ENCODE measurements at regions not wholly inside any gene's neighbourhood (a gene's known extent, or its start where the extent isn't known, plus 50 kb on each side); places are given as distances from the start of the nearest gene placed in this dataset.

DNA sequence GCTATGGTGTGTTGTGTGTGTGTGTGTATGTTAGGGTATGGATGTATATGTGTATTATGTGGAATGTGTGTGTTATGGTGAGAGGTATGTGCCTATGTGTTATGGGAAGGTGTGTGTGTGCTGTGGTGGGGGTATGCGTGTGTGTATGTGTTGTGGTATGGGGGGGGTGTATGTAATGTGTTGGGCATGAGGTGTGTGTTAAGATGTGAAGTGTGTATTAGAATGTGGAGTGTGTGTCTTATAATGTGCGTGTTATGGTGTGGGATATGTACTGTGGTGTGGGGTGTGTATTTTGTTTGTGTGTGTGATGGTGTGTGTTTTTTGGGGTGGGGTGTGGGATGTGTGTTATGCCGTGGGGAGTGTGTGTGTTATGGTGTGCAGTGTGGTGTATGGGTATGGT lies 242.5 kb downstream of the RHOU start:
- no peak overlapping the region for H3K4me3 ChIP-seq
- H3K9me3 ChIP-seq = no peaks in the 10 kb centered on the region
- no peaks in the 10 kb centered on the region for H3K36me3 ChIP-seq
- DNase-seq (no peak), ATAC-seq (no peak)
- intact Hi-C loops (cut with DNase I) = no loop called here
- TF ChIP-seq, protein P1, sequence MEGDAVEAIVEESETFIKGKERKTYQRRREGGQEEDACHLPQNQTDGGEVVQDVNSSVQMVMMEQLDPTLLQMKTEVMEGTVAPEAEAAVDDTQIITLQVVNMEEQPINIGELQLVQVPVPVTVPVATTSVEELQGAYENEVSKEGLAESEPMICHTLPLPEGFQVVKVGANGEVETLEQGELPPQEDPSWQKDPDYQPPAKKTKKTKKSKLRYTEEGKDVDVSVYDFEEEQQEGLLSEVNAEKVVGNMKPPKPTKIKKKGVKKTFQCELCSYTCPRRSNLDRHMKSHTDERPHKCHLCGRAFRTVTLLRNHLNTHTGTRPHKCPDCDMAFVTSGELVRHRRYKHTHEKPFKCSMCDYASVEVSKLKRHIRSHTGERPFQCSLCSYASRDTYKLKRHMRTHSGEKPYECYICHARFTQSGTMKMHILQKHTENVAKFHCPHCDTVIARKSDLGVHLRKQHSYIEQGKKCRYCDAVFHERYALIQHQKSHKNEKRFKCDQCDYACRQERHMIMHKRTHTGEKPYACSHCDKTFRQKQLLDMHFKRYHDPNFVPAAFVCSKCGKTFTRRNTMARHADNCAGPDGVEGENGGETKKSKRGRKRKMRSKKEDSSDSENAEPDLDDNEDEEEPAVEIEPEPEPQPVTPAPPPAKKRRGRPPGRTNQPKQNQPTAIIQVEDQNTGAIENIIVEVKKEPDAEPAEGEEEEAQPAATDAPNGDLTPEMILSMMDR (IDR thresholded peaks at IDR 0.05) = no peak
- no peaks in the 10 kb centered on the region for H3K27me3 ChIP-seq (ENCODE audit: low read depth)
- no peak overlapping the region for H3K27ac ChIP-seq
- peaks cover 15% of the 10 kb centered on the region for H3K4me1 ChIP-seq

DNA sequence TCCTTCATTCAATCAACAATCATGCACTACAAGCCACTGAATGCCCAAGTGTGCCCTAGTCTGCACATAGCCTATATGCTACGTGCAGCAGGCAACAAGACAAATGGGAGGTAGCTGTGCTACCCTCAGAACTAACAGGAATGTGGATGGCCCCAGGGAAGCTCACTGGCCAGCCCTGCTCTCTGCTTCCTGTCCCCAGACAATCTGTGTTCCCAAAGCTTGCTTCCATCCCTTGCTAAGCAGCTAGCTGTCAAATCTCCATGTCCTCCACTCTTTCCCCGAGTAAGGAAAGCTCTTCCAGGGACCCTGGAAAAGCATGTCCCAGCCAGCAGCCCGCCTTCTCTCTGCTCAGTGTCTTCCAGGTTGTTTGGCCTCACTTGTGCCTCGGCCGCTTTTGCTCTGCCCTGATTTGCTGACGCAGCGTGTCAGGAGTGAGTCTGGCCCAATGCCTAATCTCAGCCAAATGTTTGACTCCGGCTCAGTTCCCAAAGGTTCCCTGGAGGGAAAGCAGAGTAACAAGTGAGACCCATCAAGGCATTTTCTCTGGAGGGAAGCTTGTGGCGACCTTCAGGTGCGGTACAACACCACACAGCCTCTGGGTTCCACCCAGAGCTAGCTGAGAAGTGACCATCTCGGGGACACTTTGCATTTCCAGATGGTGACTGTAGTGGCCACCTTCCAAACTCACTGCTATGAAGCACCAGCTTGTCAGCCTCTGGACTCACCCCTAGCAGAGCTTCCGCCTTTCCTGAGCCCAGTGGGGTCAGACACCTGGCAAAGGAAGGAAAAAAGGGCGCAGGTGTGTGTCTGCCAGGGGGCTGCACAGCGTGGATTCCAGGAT lies 243.4 kb downstream of the RHOU start:
- TF ChIP-seq, protein P1 (IDR thresholded peaks at IDR 0.05) = no peak
- H3K4me3 ChIP-seq = no peak overlapping the region
- ATAC-seq (peak; percentile 37 to 57), DNase-seq (no peak)
- no peaks in the 10 kb centered on the region for H3K9me3 ChIP-seq
- no peak overlapping the region for H3K27ac ChIP-seq
- intact Hi-C loops (cut with DNase I) = no loop called here
- H3K36me3 ChIP-seq = no peaks in the 10 kb centered on the region
- H3K4me1 ChIP-seq = peaks cover 15% of the 10 kb centered on the region
- H3K27me3 ChIP-seq (ENCODE audit: low read depth) = no peaks in the 10 kb centered on the region

DNA sequence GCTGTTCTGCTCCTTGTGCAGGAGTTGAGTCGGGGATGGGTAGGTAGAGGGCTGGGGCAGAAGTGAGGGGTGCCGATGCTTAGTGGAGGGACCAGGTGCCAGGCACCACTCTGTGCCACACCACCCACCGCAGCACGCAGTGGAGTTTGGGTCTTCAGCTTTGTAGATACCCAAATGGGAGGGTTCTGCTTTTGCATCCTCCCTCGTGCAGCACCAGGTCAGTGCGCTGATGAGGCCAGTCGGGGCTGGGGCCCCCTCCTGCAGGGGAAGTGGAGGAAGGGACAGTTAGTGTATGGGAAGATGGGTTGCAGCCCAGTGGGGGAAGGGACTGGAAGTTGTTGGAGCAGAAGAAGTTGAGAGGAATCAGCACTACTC lies 244.0 kb downstream of the RHOU start:
- H3K27ac ChIP-seq = no peak overlapping the region
- ATAC-seq = no peak

DNA sequence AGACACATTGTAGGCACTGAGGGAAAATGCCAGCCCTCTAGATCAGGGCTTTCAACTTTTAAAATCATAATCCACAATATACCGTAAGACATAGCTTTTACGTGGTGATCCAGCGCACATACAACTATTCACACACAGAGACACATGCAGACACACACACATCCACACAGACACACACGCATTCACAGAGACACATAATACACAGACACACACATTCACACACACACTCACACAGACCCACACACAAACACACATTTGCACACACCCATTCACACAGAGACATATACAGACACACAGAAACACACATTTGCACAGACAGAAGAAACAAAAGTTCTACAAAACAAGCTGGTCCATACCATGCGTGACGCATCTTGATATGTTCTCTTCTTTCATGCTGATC lies 244.5 kb downstream of the RHOU start:
- Histone ChIP-seq H3K9me3 (no peaks in the 10 kb centered on the region), H3K36me3 (no peaks in the 10 kb centered on the region), H3K27me3 (ENCODE audit: low read depth) (no peaks in the 10 kb centered on the region), H3K4me1 (peaks cover 15% of the 10 kb centered on the region), H3K27ac (no peak overlapping the region), H3K4me3 (no peak overlapping the region)
- TF ChIP-seq, protein P1 (IDR thresholded peaks at IDR 0.05) = no peak
- intact Hi-C loops (cut with DNase I) = no loop called here
- ATAC-seq (no peak), DNase-seq (no peak)

More for the DNA sequence above, 244.0 kb downstream of the RHOU start:
- DNase-seq = no peak
- H3K9me3 ChIP-seq = no peaks in the 10 kb centered on the region
- no peak overlapping the region for H3K4me3 ChIP-seq
- peaks cover 15% of the 10 kb centered on the region for H3K4me1 ChIP-seq
- intact Hi-C loops (cut with DNase I) = no loop called here
- TF ChIP-seq, protein P1 (IDR thresholded peaks at IDR 0.05) = no peak
- H3K27me3 ChIP-seq (ENCODE audit: low read depth) = no peaks in the 10 kb centered on the region
- H3K36me3 ChIP-seq = no peaks in the 10 kb centered on the region

DNA sequence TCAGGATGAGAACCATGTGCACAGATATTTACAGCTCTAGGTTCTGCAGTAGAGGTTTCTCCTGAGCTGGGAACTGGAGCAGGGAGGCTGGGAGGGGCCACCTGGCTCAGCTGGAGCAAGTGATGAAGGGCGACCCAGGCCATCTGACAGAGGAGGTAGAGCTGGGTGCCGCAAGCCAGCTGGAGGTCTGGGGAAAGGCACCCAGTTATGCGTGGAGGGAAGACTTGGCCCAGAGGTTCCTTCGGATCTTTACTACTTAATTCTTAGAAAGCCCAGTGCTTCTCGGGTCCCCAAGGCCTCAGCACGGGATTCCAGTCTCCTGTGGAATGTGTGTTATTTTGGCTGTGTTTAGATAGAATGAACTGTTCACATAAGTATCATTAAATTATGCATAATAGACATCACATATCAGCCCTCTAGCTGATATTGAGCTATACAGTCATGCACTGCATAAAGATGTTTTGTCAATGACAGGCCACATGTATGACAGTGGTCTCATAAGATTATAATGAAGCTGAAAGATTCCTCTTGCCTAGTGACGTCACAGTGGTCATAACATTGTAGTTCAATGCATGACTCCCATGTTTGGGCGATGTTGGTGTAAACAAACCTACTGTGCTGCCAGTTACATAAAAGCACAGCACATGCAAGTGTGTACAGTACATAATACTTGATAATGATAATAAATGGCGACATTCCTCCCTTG lies 245.1 kb downstream of the RHOU start:
- H3K36me3 ChIP-seq = no peaks in the 10 kb centered on the region
- H3K27ac ChIP-seq = no peak overlapping the region
- DNase-seq (no peak), ATAC-seq (no peak)
- intact Hi-C loops (cut with DNase I) = no loop called here
- no peak overlapping the region for H3K4me3 ChIP-seq
- H3K27me3 ChIP-seq (ENCODE audit: low read depth) = no peaks in the 10 kb centered on the region
- TF ChIP-seq, protein P1 (IDR thresholded peaks at IDR 0.05) = no peak
- no peaks in the 10 kb centered on the region for H3K9me3 ChIP-seq
- H3K4me1 ChIP-seq = peaks cover 15% of the 10 kb centered on the region

All from lower lobe of right lung (tissue), 2 donors.